Smooth muscle cell (in vitro differentiated cells): ENCODE measurements at regions not wholly inside any gene's neighbourhood (a gene's known extent, or its start where the extent isn't known, plus 50 kb on each side); places are given as distances from the start of the nearest gene placed in this dataset.
A peak's percentile ranks its signal among the peaks of the same experiment; 100 is the strongest.

Experiments used
- DNase-seq: peaks from one replicate; lab custom pipeline; 2025; ENCODE audit not compliant: unreplicated experiment; lab: John Stamatoyannopoulos, UW
- H2AFZ ChIP-seq: fragments of 200-600 bp; sonication (generic); 2 replicates; pipeline ENCODE4 v1.6.0; 2016; ENCODE audit warnings: antibody characterized with exemption, low read depth, mild to moderate bottlenecking
- H3F3A ChIP-seq: fragments of 200-600 bp; sonication (generic); 2 replicates; pipeline ENCODE4 v1.6.0; 2017; ENCODE audit warnings: antibody characterized with exemption, low read depth
- H3K27ac ChIP-seq: fragments of 200-600 bp; sonication (generic); 2 replicates; pipeline ENCODE4 v1.5.1; 2016; ENCODE audit warnings: low read depth, mild to moderate bottlenecking
- H3K27me3 ChIP-seq: fragments of 200-600 bp; sonication (generic); 2 replicates; pipeline ENCODE4 v1.6.1; 2016; ENCODE audit warnings: low read depth, mild to moderate bottlenecking
- H3K36me3 ChIP-seq: fragments of 200-600 bp; sonication (generic); 2 replicates; pipeline ENCODE4 v1.5.1; 2016; ENCODE audit warnings: low read depth
- H3K4me1 ChIP-seq: fragments of 200-600 bp; sonication (generic); 2 replicates; pipeline ENCODE4 v1.5.1; 2016; ENCODE audit warnings: low read depth
- H3K4me2 ChIP-seq: fragments of 200-600 bp; sonication (generic); 2 replicates; pipeline ENCODE4 v1.6.0; 2016; ENCODE audit warnings: mild to moderate bottlenecking
- H3K4me3 ChIP-seq: fragments of 200-600 bp; sonication (generic); 2 replicates; pipeline ENCODE4 v1.5.1; 2016; ENCODE audit warnings: mild to moderate bottlenecking
- H3K79me2 ChIP-seq: fragments of 200-600 bp; sonication (generic); 2 replicates; pipeline ENCODE4 v1.6.0; 2016; ENCODE audit warnings: low read depth, mild to moderate bottlenecking
- H3K9ac ChIP-seq: fragments of 200-600 bp; sonication (generic); 2 replicates; pipeline ENCODE4 v1.6.0; 2016; ENCODE audit warnings: low read depth
- H3K9me3 ChIP-seq: fragments of 200-600 bp; sonication (generic); replicated peaks from 2 replicates; pipeline ENCODE4 v1.5.1; 2016; ENCODE audit warnings: low read depth
- H4K20me1 ChIP-seq: fragments of 200-600 bp; sonication (generic); 2 replicates; pipeline ENCODE4 v1.6.0; 2016; ENCODE audit warnings: low read depth
- CTCF ChIP-seq: fragments of 200-600 bp; sonication (generic); IDR thresholded peaks from 2 replicates; pipeline ENCODE4 v1.5.1; 2017; ENCODE audit warnings: borderline replicate concordance, mild to moderate bottlenecking, antibody characterized with exemption; ENCODE audit not compliant: insufficient read depth, poor library complexity, severe bottlenecking
- WGBS: methylation state at CpG from one replicate; pipeline ENCODE4 v1.1.7; 2016; ENCODE audit warnings: low lambda C conversion rate; 5-methylcytosine and 5-hydroxymethylcytosine counted together

- DNase-seq = no peak
- peaks cover 21% of the 10 kb centered on the region for H3K4me1 ChIP-seq
- peak overlapping the region; percentile 22 for H2AFZ ChIP-seq
- peak overlapping the region; percentile 40 for H3K9ac ChIP-seq
- TF ChIP-seq CTCF = no peak
- 31% methylated on average over 17 of the region's 17 CpGs for WGBS
- H3K27me3 ChIP-seq = no peaks in the 10 kb centered on the region
- no peaks in the 10 kb centered on the region for H3K79me2 ChIP-seq
- H3K27ac ChIP-seq = peak overlapping the region; percentile 76
- no peak overlapping the region for H3K4me3 ChIP-seq
- H3K4me2 ChIP-seq = peak overlapping the region; percentile 56
- no peaks in the 10 kb centered on the region for H4K20me1 ChIP-seq
- H3F3A ChIP-seq = peaks cover 3% of the 10 kb centered on the region
- H3K9me3 ChIP-seq = no peaks in the 10 kb centered on the region
- H3K36me3 ChIP-seq = no peaks in the 10 kb centered on the region
These were observed 53.5 kb upstream of the NXT1 start for GRCh38 chr20:23296841-23297701.

- 79% methylated on average over 5 of the region's 5 CpGs for WGBS
These were observed 54.7 kb upstream of the NXT1 start for GRCh38 chr20:23295934-23296333.

GRCh38 chr20:23294671-23295070, 55.9 kb upstream of the NXT1 start:
- no peaks in the 10 kb centered on the region for H4K20me1 ChIP-seq
- no peak overlapping the region for H3K4me3 ChIP-seq
- no peak overlapping the region for H2AFZ ChIP-seq
- H3K79me2 ChIP-seq = no peaks in the 10 kb centered on the region
- H3K27ac ChIP-seq = no peak overlapping the region
- no peak overlapping the region for H3K4me2 ChIP-seq
- H3K9ac ChIP-seq = no peak overlapping the region
- no peaks in the 10 kb centered on the region for H3K36me3 ChIP-seq
- no peaks in the 10 kb centered on the region for H3K9me3 ChIP-seq
- TF ChIP-seq CTCF = no peak
- peaks cover 21% of the 10 kb centered on the region for H3K4me1 ChIP-seq
- WGBS = 97% methylated on average over 10 of the region's 10 CpGs
- no peak for DNase-seq
- H3K27me3 ChIP-seq = no peaks in the 10 kb centered on the region
- H3F3A ChIP-seq = peaks cover 3% of the 10 kb centered on the region

More at GRCh38 chr20:23295934-23296333, 54.7 kb upstream of the NXT1 start:
- no peak for DNase-seq
- Histone ChIP-seq H3F3A (peaks cover 3% of the 10 kb centered on the region), H3K27me3 (no peaks in the 10 kb centered on the region), H3K27ac (no peak overlapping the region), H3K79me2 (no peaks in the 10 kb centered on the region), H3K4me3 (no peak overlapping the region), H3K36me3 (no peaks in the 10 kb centered on the region), H3K9me3 (no peaks in the 10 kb centered on the region), H3K4me1 (peaks cover 21% of the 10 kb centered on the region), H3K4me2 (peak overlapping the region; percentile 56), H4K20me1 (no peaks in the 10 kb centered on the region), H3K9ac (no peak overlapping the region), H2AFZ (no peak overlapping the region)
- no peak for TF ChIP-seq CTCF

- no peak for TF ChIP-seq CTCF
- Histone ChIP-seq H3K36me3 (no peaks in the 10 kb centered on the region), H3K9ac (no peak overlapping the region), H2AFZ (no peak overlapping the region), H3K4me2 (no peak overlapping the region), H3K27me3 (no peaks in the 10 kb centered on the region), H3K4me1 (peaks cover 21% of the 10 kb centered on the region), H3K27ac (no peak overlapping the region), H3K4me3 (no peak overlapping the region), H3K9me3 (no peaks in the 10 kb centered on the region), H3K79me2 (no peaks in the 10 kb centered on the region), H3F3A (peaks cover 3% of the 10 kb centered on the region), H4K20me1 (no peaks in the 10 kb centered on the region)
- WGBS = 91% methylated on average over 6 of the region's 6 CpGs
- DNase-seq = no peak
These were observed 56.4 kb upstream of the NXT1 start for GRCh38 chr20:23294166-23294565.
